Small intestine (tissue), 7 donors: ENCODE measurements at regions not wholly inside any gene's neighbourhood (a gene's known extent, or its start where the extent isn't known, plus 50 kb on each side); places are given as distances from the start of the nearest gene placed in this dataset.

ENCODE experiments used
- DNase-seq, 2 donors: peaks; one replicate each; pipeline versions ENCODE4 v3.0.0 to v3.0.0-alpha.2; 2013
- FAIRE-seq: peaks from 2 replicates; lab custom pipeline; 2012; peaks lifted over from hg19 to GRCh38; lab: Jason Lieb, UNC
- H3K27ac ChIP-seq, 3 donors: one replicate each; pipeline ENCODE4 v1.5.1; 2013; ENCODE audit warnings: low read length in 2 of 3, mild to moderate bottlenecking in 2 of 3, control low read depth in 1 of 3, inconsistent platforms in 1 of 3, low read depth in 1 of 3, moderate library complexity in 1 of 3
- H3K27me3 ChIP-seq, 3 donors: one replicate each; pipeline ENCODE4 v1.6.1; 2013; ENCODE audit warnings: low read length in 3 of 3, inconsistent platforms in 1 of 3; ENCODE audit not compliant: control insufficient read depth in 3 of 3, insufficient read depth in 3 of 3
- H3K36me3 ChIP-seq, 3 donors: one replicate each; pipeline ENCODE4 v1.6.1; 2013; ENCODE audit warnings: low read length in 3 of 3, inconsistent platforms in 1 of 3, low read depth in 1 of 3, mild to moderate bottlenecking in 1 of 3, moderate library complexity in 1 of 3; ENCODE audit not compliant: control insufficient read depth in 3 of 3, insufficient read depth in 2 of 3
- H3K4me1 ChIP-seq, 3 donors: one replicate each; pipeline ENCODE4 v1.6.1; 2013; ENCODE audit warnings: low read length in 2 of 3, inconsistent platforms in 1 of 3, low read depth in 1 of 3, mild to moderate bottlenecking in 1 of 3, moderate library complexity in 1 of 3; ENCODE audit not compliant: control insufficient read depth in 3 of 3, insufficient read depth in 2 of 3
- H3K4me3 ChIP-seq, 3 donors: one replicate each; pipeline ENCODE4 v1.5.1; 2013; ENCODE audit warnings: low read length in 3 of 3, control low read depth in 1 of 3, inconsistent platforms in 1 of 3, low read depth in 1 of 3, mild to moderate bottlenecking in 1 of 3, moderate library complexity in 1 of 3
- H3K9me3 ChIP-seq, 2 donors: one replicate each; pipeline ENCODE4 v1.6.1; 2013; ENCODE audit warnings: low read depth in 1 of 2, low read length in 1 of 2; ENCODE audit not compliant: control insufficient read depth in 2 of 2, insufficient read depth in 1 of 2
- WGBS, 3 donors: extraction: QIAGEN DNeasy Blood & Tissue Kit; methylation state at CpG; one replicate each; pipeline ENCODE4 v1.1.7; 2013; 5-methylcytosine and 5-hydroxymethylcytosine counted together
- donor health status: healthy with polysubstance abuse.
- donor health status: control.
- donor health status: control.
- donor health status: Bipolar disorder and iron deficiency.
- donor health status: healthy.

DNA sequence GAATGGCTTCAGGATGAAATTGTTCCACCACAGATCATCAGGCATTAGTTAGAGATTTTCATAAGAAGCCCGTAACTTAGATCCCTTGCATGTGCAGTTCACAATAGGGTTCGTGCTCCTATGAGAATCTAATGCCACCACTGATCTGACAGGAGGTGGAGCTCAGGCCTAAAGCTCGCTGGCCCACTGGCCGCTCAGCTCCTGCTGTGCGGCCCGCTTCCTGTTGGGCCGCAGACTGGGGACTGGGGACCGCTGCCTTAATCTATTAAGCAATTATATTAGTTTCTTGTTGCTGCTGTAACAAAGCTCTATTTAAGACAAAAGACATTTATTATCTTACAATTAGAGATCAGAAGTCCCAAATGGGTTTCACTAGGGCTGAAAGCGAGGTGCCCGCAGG, 205.6 kb downstream of the LARP7 start:
- FAIRE-seq (no peak), DNase-seq (no peak)
- H3K27me3 ChIP-seq = no peaks in the 10 kb centered on the region
- no peak overlapping the region for H3K4me3 ChIP-seq
- WGBS, 3 donors = 78 to 90% (median 80%) methylated on average over 10 of the region's 10 CpGs
- H3K27ac ChIP-seq = no peak overlapping the region
- no peaks in the 10 kb centered on the region for H3K4me1 ChIP-seq
- H3K36me3 ChIP-seq = no peaks in the 10 kb centered on the region
- no peaks in the 10 kb centered on the region for H3K9me3 ChIP-seq

DNA sequence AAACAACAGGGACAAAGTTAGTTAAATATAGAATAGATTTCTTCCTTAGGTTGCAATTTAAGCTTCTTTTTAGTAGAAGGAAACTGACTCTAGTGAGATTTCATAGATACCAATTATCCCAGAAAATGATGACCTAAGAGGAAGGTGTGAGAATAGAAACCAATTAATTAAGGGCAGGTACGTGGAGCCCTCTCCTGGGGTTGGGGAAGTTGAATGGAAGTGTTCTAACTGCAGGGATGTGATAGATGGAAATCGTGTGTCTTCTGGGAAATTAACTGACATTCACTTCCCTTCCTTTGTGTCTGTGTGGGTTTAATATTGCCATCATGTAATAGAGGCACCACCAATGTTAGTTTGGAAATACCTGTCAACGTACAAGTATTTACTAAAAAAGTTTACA, 204.1 kb upstream of the ANK2 start:
- H3K27ac ChIP-seq = no peak overlapping the region
- H3K27me3 ChIP-seq = no peaks in the 10 kb centered on the region
- 63 to 75% (median 68%) methylated on average over 3 of the region's 3 CpGs for WGBS, 3 donors
- DNase-seq (no peak), FAIRE-seq (no peak)
- H3K4me1 ChIP-seq = no peaks in the 10 kb centered on the region
- no peaks in the 10 kb centered on the region for H3K9me3 ChIP-seq
- H3K4me3 ChIP-seq = no peak overlapping the region
- H3K36me3 ChIP-seq = no peaks in the 10 kb centered on the region

DNA sequence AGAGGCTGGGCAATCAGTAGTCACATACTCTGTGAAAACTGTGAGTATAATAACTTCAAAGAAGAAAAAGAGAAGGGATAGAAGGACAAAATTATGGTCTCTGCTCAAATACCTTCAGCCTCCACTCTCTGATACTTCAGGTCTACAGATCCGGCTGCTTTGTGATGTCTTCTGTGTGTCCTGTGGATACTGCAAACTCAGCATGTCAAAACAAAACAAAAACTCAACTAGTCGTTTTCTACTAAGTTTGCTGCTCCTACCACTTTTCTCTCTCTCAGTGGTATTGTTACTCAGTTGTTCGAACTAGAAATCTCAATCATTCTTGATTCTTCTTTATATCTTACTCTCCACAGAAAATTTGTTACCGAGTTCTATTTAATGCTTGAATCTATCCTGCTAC, 202.4 kb upstream of the ANK2 start:
- H3K36me3 ChIP-seq = no peaks in the 10 kb centered on the region
- FAIRE-seq = no peak

DNA sequence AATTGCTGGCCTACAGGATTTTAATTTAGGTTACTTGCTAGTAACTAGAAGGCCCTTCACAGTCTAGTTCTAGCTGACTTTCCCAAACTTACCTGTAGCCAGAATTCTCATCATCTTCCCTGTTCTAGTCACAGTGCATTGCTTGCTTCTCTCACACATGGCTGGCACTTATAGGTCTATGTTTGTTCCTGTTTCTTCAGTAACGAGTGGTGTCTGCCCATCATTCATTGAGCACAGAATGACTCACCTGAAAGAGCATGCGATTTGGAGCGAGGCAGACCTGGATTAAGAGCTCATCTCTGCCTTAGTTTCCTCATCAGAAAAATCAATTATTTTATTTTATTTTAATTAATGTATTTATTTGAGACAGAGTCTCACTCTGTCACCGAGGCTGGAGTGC, 201.7 kb upstream of the ANK2 start:
- Histone ChIP-seq H3K36me3 (no peaks in the 10 kb centered on the region), H3K27ac (no peak overlapping the region), H3K27me3 (no peaks in the 10 kb centered on the region), H3K4me1 (no peaks in the 10 kb centered on the region), H3K4me3 (no peak overlapping the region), H3K9me3 (no peaks in the 10 kb centered on the region)
- DNase-seq = no peak
- FAIRE-seq = no peak
- 58 to 89% (median 76%) methylated on average over 4 of the region's 4 CpGs for WGBS, 3 donors

More for the DNA sequence above, 202.4 kb upstream of the ANK2 start:
- Histone ChIP-seq H3K27me3 (no peaks in the 10 kb centered on the region), H3K4me3 (no peak overlapping the region), H3K9me3 (no peaks in the 10 kb centered on the region), H3K4me1 (no peaks in the 10 kb centered on the region), H3K27ac (no peak overlapping the region)
- DNase-seq = no peak
- 88 to 94% (median 92%) methylated on average over 4 of the region's 4 CpGs for WGBS, 3 donors

DNA sequence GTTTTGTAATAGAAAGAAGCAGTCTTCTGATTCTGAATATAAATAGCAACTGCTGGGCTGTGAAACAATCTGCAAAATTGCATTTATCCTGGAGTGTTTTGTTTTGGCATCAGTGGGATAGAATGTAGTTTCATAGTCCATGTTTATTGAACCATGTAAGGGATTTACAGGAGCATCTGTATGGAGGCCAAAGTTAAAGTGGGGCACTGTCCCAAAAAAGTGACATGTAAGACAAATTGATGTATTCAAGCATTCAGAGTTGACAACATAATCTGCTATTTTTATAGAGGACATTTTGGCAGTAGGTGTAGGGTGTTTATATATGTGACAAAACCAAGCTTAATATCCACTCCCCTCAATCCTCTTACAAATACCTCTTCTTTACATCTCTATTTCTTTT, 200.5 kb upstream of the ANK2 start:
- no peaks in the 10 kb centered on the region for H3K9me3 ChIP-seq
- FAIRE-seq = no peak
- no peak overlapping the region for H3K4me3 ChIP-seq
- no peak for DNase-seq
- H3K36me3 ChIP-seq = no peaks in the 10 kb centered on the region
- no peaks in the 10 kb centered on the region for H3K27me3 ChIP-seq
- H3K4me1 ChIP-seq = no peaks in the 10 kb centered on the region
- H3K27ac ChIP-seq = no peak overlapping the region

DNA sequence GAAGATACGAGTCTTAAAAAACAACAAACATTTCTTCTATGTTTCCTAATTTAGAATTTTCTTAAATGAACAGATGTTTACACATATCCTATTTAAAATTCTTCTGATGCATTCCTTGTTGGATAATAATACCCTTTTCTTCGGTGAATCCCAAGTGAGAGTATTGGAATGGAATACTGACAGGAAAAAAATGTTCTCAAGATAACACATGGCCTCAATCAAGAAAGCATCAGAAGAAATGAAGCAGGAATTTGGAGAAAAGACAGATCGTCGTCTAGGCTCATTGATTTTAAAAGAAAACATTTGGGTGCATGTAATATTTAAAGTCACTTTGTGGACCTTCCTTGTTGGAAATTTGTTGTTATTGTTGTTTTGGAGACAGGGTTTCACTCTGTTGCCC, 196.9 kb upstream of the ANK2 start:
- 62 to 80% (median 75%) methylated on average over 4 of the region's 4 CpGs for WGBS, 3 donors
- no peak for FAIRE-seq
- no peak overlapping the region for H3K27ac ChIP-seq

DNA sequence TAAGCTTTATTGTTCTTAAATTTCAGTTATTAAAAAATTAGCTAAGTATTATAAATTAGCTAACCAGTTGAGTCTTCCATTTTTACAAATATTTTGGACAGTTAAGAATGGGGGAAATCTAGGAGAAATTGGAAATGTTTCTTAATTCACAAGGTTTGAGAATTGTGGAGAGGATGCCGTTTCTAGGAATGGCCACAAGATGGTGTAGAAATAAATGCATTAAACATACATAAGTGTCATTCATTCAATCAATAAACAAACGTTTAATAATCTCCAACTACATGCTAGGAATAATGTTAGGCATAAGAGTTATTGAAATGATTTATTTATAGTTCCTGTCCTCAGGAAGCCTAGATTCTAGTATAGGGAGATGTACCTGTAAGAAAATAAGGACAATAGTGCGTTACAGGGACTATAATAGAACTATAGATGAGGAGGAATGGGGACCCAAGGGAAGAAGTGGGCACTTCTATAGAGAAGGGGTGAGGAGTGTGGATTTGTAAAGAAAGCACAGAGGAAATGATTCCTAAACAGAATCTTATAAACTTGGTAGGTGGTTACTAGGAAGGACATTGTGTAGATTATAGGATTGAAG, 195.7 kb upstream of the ANK2 start:
- no peak overlapping the region for H3K4me3 ChIP-seq
- WGBS, 3 donors = 39 to 55% (median 41%) methylated on average over 3 of the region's 3 CpGs
- no peak overlapping the region for H3K27ac ChIP-seq
- no peaks in the 10 kb centered on the region for H3K4me1 ChIP-seq
- DNase-seq = no peak
- no peak for FAIRE-seq
- no peaks in the 10 kb centered on the region for H3K36me3 ChIP-seq
- no peaks in the 10 kb centered on the region for H3K9me3 ChIP-seq
- H3K27me3 ChIP-seq = no peaks in the 10 kb centered on the region

More for the DNA sequence above, 196.9 kb upstream of the ANK2 start:
- no peaks in the 10 kb centered on the region for H3K4me1 ChIP-seq
- H3K27me3 ChIP-seq = no peaks in the 10 kb centered on the region
- no peaks in the 10 kb centered on the region for H3K36me3 ChIP-seq
- no peaks in the 10 kb centered on the region for H3K9me3 ChIP-seq
- H3K4me3 ChIP-seq = no peak overlapping the region
- no peak for DNase-seq

DNA sequence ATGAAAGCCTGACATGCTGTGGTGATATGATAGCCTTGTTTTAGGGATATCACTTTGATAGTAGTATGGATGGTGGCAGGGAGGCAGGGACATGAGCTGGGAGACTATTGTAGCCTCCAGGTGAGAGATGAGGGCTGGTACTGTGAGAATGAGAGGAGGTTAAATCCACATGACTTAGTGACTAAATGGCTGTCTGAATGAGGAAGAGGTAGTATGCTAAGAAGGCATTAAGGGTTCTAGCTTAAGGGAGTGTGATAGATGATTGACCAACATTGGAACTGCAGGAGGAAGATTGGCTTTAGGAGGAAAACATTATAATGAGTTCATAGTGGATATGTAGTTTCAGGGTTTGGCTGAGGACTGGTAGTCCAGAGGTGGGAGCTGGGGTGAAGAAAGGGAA, 195.0 kb upstream of the ANK2 start:
- no peak for DNase-seq
- H3K27me3 ChIP-seq = no peaks in the 10 kb centered on the region
- no peaks in the 10 kb centered on the region for H3K9me3 ChIP-seq
- H3K4me3 ChIP-seq = no peak overlapping the region
- FAIRE-seq = no peak
- no peaks in the 10 kb centered on the region for H3K36me3 ChIP-seq
- H3K27ac ChIP-seq = no peak overlapping the region
- H3K4me1 ChIP-seq = no peaks in the 10 kb centered on the region

DNA sequence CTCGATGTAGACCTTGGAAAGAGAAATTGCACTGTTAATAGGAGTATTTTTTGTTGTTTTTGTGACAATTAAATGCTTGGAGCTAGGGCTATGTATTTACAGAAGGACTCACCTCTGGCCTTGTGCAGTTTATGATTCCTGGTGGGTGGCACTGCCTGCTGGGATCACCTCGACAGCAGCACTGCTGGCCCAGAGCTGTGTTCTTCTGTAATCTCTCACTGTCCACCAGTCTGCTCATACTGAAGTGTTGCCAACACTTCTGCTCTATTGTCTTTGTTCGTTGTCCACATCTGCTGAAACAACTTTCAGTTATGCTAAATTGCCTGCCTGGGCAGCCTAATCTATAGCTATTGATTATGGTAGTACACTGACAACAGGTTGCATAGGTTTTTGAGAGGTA, 194.4 kb upstream of the ANK2 start:
- no peaks in the 10 kb centered on the region for H3K9me3 ChIP-seq
- H3K4me3 ChIP-seq = no peak overlapping the region
- no peaks in the 10 kb centered on the region for H3K36me3 ChIP-seq
- H3K4me1 ChIP-seq = no peaks in the 10 kb centered on the region
- no peak overlapping the region for H3K27ac ChIP-seq
- H3K27me3 ChIP-seq = no peaks in the 10 kb centered on the region
- WGBS, 3 donors = 19 to 38% (median 21%) methylated on average over 3 of the region's 3 CpGs
- no peak for DNase-seq
- FAIRE-seq = no peak
